ENCODE measurements at regions not wholly inside any gene's neighbourhood (a gene's known extent, or its start where the extent isn't known, plus 50 kb on each side); places are given as distances from the start of the nearest gene placed in this dataset.

- H3K27ac ChIP-seq (ENCODE audit: low read depth, low read length): no peak overlapping the region
- no peak overlapping the region for H3K4me3 ChIP-seq (ENCODE audit: low read length)
- H3K9ac ChIP-seq (ENCODE audit: low read depth, low read length): no peak overlapping the region
- no peaks in the 10 kb centered on the region for H3K4me1 ChIP-seq (ENCODE audit: insufficient read depth, low read length)
- H3K9me3 ChIP-seq (ENCODE audit: insufficient read depth, low read depth, low read length): no peaks in the 10 kb centered on the region
- no peaks in the 10 kb centered on the region for H3K36me3 ChIP-seq (ENCODE audit: insufficient read depth, low read length)
- H3K27me3 ChIP-seq (ENCODE audit: insufficient read depth, low read length): no peaks in the 10 kb centered on the region
Observed at GRCh38 chr2:40914666-40915065, 462.8 kb upstream of the SLC8A1 start.

DNA sequence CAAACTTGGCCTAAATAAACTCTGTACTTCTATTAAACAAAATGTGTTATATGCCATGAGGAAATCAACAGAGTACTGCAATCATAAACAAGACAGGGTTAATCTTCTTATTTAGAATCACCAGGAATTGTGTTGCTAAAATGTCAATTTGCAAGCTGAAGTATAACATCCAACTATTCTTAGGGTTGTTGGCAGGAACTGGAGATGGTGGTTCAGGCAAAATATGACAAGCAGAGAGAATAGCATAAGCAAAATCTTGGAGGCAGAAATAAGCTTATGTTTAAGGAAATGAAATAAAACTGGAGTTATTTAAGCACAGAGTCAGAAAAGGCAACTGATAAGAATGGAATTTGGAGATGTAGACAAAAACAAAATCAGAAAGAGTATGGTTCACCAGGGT is 463.8 kb upstream of the SLC8A1 start:
- Histone ChIP-seq H3K27me3 (ENCODE audit: insufficient read depth, low read length) (no peaks in the 10 kb centered on the region), H3K36me3 (ENCODE audit: insufficient read depth, low read length) (no peaks in the 10 kb centered on the region), H3K9ac (ENCODE audit: low read depth, low read length) (no peak overlapping the region), H3K9me3 (ENCODE audit: insufficient read depth, low read depth, low read length) (no peaks in the 10 kb centered on the region), H3K27ac (ENCODE audit: low read depth, low read length) (no peak overlapping the region), H3K4me3 (ENCODE audit: low read length) (no peak overlapping the region), H3K4me1 (ENCODE audit: insufficient read depth, low read length) (no peaks in the 10 kb centered on the region)

GRCh38 chr2:40935349-40935748 is 483.5 kb upstream of the SLC8A1 start:
- H3K36me3 ChIP-seq (ENCODE audit: insufficient read depth, low read length): no peaks in the 10 kb centered on the region
- H3K9me3 ChIP-seq (ENCODE audit: insufficient read depth, low read depth, low read length): no peaks in the 10 kb centered on the region
- no peak overlapping the region for H3K27ac ChIP-seq (ENCODE audit: low read depth, low read length)
- H3K9ac ChIP-seq (ENCODE audit: low read depth, low read length): no peak overlapping the region
- no peaks in the 10 kb centered on the region for H3K4me1 ChIP-seq (ENCODE audit: insufficient read depth, low read length)
- no peaks in the 10 kb centered on the region for H3K27me3 ChIP-seq (ENCODE audit: insufficient read depth, low read length)
- no peak overlapping the region for H3K4me3 ChIP-seq (ENCODE audit: low read length)
- WGBS: 85% methylated on average over 2 of the region's 2 CpGs

GRCh38 chr2:40937284-40937683 is 485.4 kb upstream of the SLC8A1 start:
- Histone ChIP-seq H3K27me3 (ENCODE audit: insufficient read depth, low read length) (no peaks in the 10 kb centered on the region), H3K4me3 (ENCODE audit: low read length) (no peak overlapping the region), H3K4me1 (ENCODE audit: insufficient read depth, low read length) (no peaks in the 10 kb centered on the region), H3K9ac (ENCODE audit: low read depth, low read length) (no peak overlapping the region), H3K36me3 (ENCODE audit: insufficient read depth, low read length) (no peaks in the 10 kb centered on the region), H3K27ac (ENCODE audit: low read depth, low read length) (no peak overlapping the region), H3K9me3 (ENCODE audit: insufficient read depth, low read depth, low read length) (no peaks in the 10 kb centered on the region)
- WGBS: 100% methylated on average over 3 of the region's 3 CpGs

- 0 out of 2 replicates have a peak, but pooled peaks cover 4% of the 10 kb centered on the region for H3K4me1 ChIP-seq (ENCODE audit: insufficient read depth, low read length)
- no peaks in the 10 kb centered on the region for H3K27me3 ChIP-seq (ENCODE audit: insufficient read depth, low read length)
- no peaks in the 10 kb centered on the region for H3K9me3 ChIP-seq (ENCODE audit: insufficient read depth, low read depth, low read length)
- WGBS: 98% methylated on average over 3 of the region's 3 CpGs
- no peaks in the 10 kb centered on the region for H3K36me3 ChIP-seq (ENCODE audit: insufficient read depth, low read length)
- no peak overlapping the region for H3K9ac ChIP-seq (ENCODE audit: low read depth, low read length)
- H3K27ac ChIP-seq (ENCODE audit: low read depth, low read length): no peak overlapping the region
- no peak overlapping the region for H3K4me3 ChIP-seq (ENCODE audit: low read length)
Observed at GRCh38 chr2:40953341-40953740, 501.5 kb upstream of the SLC8A1 start.

DNA sequence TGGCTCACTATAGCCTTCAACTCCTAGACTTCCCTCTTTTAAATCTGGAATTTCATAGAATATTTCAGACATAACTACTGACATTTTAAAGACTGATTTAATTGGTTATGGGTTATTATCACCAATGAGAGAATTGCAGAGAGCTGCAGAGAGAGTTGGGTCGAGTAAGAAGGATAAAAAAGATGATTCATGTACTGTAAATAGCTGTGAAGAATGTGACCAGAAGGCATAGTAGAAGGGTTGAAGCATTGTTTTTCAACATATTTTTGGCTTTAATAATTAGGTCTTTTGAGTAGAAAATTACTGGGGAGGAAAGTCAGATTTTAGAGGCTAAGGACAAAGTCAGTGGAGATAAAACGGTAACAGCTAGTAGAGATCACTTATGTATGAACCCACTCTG is 503.2 kb upstream of the SLC8A1 start:
- 0 out of 2 replicates have a peak, but pooled peaks cover 4% of the 10 kb centered on the region for H3K4me1 ChIP-seq (ENCODE audit: insufficient read depth, low read length)
- 89% methylated on average over 2 of the region's 2 CpGs for WGBS
- no peaks in the 10 kb centered on the region for H3K9me3 ChIP-seq (ENCODE audit: insufficient read depth, low read depth, low read length)
- H3K27ac ChIP-seq (ENCODE audit: low read depth, low read length): no peak overlapping the region
- H3K9ac ChIP-seq (ENCODE audit: low read depth, low read length): no peak overlapping the region
- H3K36me3 ChIP-seq (ENCODE audit: insufficient read depth, low read length): no peaks in the 10 kb centered on the region
- no peaks in the 10 kb centered on the region for H3K27me3 ChIP-seq (ENCODE audit: insufficient read depth, low read length)
- no peak overlapping the region for H3K4me3 ChIP-seq (ENCODE audit: low read length)

DNA sequence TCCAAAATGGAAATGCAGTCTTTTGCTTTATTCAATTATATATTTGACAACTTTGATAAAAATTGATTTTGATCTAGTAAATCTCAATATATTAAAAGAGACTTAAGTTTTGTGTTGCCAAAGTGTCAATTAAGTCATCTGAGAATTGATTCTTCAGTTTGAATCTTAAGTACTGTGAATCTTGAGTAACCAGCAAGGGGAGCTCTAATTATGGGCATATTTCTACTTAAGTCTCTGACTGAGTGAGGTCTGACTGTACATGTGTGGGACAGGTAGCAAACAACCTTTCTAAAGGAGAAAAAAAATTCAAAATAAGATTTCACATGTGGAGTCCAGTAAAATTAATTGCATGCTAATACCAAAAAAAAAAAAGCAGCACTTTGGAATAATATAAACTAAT is 503.7 kb upstream of the SLC8A1 start:
- H3K36me3 ChIP-seq (ENCODE audit: insufficient read depth, low read length): no peaks in the 10 kb centered on the region
- no peaks in the 10 kb centered on the region for H3K27me3 ChIP-seq (ENCODE audit: insufficient read depth, low read length)
- H3K27ac ChIP-seq (ENCODE audit: low read depth, low read length): no peak overlapping the region
- H3K9me3 ChIP-seq (ENCODE audit: insufficient read depth, low read depth, low read length): no peaks in the 10 kb centered on the region
- 0 out of 2 replicates have a peak, but pooled peaks cover 4% of the 10 kb centered on the region for H3K4me1 ChIP-seq (ENCODE audit: insufficient read depth, low read length)
- H3K4me3 ChIP-seq (ENCODE audit: low read length): no peak overlapping the region
- H3K9ac ChIP-seq (ENCODE audit: low read depth, low read length): no peak overlapping the region

DNA sequence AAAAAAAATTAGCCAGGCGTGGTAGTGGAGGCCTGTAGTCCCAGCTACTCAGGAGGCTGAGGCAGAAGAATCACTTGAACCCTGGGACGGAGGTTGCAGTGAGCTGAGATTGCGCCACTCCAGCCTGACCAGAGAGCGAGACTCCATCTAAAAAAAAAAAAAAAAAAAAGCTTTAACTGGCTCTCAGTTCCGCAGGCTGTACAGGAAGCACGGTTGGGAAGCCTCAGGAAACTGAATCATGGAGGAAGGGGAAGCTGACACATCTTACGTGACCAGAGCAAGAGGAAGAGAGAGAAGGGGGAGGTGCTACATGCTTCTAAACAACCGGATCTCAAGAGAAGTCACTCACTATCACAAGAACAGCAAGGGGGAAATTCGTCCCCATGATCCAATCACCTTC is 505.6 kb upstream of the SLC8A1 start:
- Histone ChIP-seq H3K27me3 (ENCODE audit: insufficient read depth, low read length) (no peaks in the 10 kb centered on the region), H3K27ac (ENCODE audit: low read depth, low read length) (no peak overlapping the region), H3K4me1 (ENCODE audit: insufficient read depth, low read length) (0 out of 2 replicates have a peak, but pooled peaks cover 4% of the 10 kb centered on the region), H3K36me3 (ENCODE audit: insufficient read depth, low read length) (no peaks in the 10 kb centered on the region), H3K9ac (ENCODE audit: low read depth, low read length) (no peak overlapping the region), H3K9me3 (ENCODE audit: insufficient read depth, low read depth, low read length) (no peaks in the 10 kb centered on the region), H3K4me3 (ENCODE audit: low read length) (no peak overlapping the region)
- WGBS: 95% methylated on average over 9 of the region's 9 CpGs

DNA sequence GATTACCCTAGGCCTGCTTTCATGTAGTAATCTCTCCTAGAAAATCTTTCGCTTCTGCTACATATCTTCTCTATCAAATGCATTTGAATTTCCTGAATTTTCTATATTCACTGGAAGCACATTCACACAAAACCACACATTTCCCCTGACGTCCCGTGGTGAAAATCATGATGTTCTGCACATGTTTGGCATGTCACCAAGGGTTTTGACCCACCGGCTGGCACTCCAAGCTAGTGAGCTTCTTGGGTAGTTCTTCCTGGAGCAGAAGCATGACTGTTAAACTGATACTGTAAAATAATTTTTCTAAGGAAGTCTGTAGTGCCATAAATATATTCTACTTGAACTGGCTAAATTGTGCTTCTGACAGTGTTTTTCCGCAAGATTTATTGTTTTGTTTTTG is 510.1 kb upstream of the SLC8A1 start:
- WGBS: 96% methylated on average over 5 of the region's 5 CpGs
- H3K4me1 ChIP-seq (ENCODE audit: insufficient read depth, low read length): 0 out of 2 replicates have a peak, but pooled peaks cover 4% of the 10 kb centered on the region
- no peak overlapping the region for H3K4me3 ChIP-seq (ENCODE audit: low read length)
- H3K27me3 ChIP-seq (ENCODE audit: insufficient read depth, low read length): no peaks in the 10 kb centered on the region
- H3K36me3 ChIP-seq (ENCODE audit: insufficient read depth, low read length): no peaks in the 10 kb centered on the region
- H3K9me3 ChIP-seq (ENCODE audit: insufficient read depth, low read depth, low read length): no peaks in the 10 kb centered on the region
- H3K27ac ChIP-seq (ENCODE audit: low read depth, low read length): no peak overlapping the region
- no peak overlapping the region for H3K9ac ChIP-seq (ENCODE audit: low read depth, low read length)

DNA sequence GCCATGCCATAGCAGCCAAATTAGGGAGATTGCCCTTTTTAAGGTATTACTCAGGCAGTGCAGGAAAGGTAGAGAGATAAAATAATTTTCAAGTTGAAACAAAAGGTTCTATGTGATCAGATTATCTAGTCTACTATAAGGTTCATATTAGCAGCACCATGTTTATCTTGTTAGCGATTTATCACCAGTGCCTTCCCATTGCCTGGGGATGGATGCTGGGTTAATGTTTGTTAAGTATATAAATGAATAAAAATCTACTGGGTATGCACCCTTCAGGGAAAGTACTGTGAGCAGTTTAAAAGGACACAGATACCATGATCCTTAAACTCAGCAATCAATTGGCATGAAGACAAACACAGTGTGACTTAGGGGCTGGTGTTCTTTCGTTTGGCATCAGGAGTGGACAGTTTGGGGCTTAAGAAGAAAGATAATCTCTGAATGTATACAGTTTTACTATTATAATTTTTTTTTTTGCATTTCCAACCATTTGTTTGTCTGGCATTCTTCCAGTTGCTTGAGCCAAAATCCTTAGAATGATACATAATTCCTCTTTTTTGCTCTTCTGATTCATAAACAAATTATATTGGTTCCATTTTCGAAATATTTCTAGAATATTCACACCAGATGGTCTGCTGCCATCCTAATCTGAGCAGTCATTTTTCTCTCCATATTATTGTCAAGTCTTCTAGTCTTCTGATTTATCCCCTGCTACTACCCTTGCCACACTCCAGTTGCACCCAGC is 512.8 kb upstream of the SLC8A1 start:
- Histone ChIP-seq H3K4me3 (ENCODE audit: low read length) (no peak overlapping the region), H3K9ac (ENCODE audit: low read depth, low read length) (no peak overlapping the region), H3K27me3 (ENCODE audit: insufficient read depth, low read length) (no peaks in the 10 kb centered on the region), H3K36me3 (ENCODE audit: insufficient read depth, low read length) (no peaks in the 10 kb centered on the region), H3K27ac (ENCODE audit: low read depth, low read length) (no peak overlapping the region), H3K9me3 (ENCODE audit: insufficient read depth, low read depth, low read length) (no peaks in the 10 kb centered on the region), H3K4me1 (ENCODE audit: insufficient read depth, low read length) (no peaks in the 10 kb centered on the region)
- WGBS: 96% methylated on average over 2 of the region's 3 CpGs

- H3K36me3 ChIP-seq (ENCODE audit: insufficient read depth, low read length): no peaks in the 10 kb centered on the region
- WGBS: 94% methylated on average over 4 of the region's 4 CpGs
- no peaks in the 10 kb centered on the region for H3K9me3 ChIP-seq (ENCODE audit: insufficient read depth, low read depth, low read length)
Observed at GRCh38 chr2:40967451-40967850, 515.6 kb upstream of the SLC8A1 start.

DNA sequence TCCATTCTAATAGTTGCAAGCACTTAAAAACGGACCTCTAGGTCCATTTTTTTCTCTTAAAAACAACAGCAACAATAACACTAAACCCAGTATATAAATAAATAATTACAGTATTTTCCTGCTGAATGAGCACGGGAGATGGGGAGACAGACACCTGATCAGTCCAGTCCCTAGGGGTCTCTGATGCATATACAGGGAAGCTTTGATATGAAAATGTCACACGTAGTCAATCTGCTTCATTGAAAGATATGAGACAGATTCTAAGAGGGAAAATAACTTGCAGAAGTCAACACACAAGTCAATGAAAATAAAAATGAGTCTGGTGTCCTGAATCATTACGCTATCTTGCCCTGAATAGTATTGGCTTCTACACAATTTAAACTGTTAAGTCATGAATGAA is 523.3 kb upstream of the SLC8A1 start:
- Histone ChIP-seq H3K27ac (ENCODE audit: low read depth, low read length) (no peak overlapping the region), H3K27me3 (ENCODE audit: insufficient read depth, low read length) (no peaks in the 10 kb centered on the region), H3K4me3 (ENCODE audit: low read length) (no peak overlapping the region), H3K9ac (ENCODE audit: low read depth, low read length) (no peak overlapping the region), H3K9me3 (ENCODE audit: insufficient read depth, low read depth, low read length) (no peaks in the 10 kb centered on the region), H3K36me3 (ENCODE audit: insufficient read depth, low read length) (no peaks in the 10 kb centered on the region), H3K4me1 (ENCODE audit: insufficient read depth, low read length) (no peaks in the 10 kb centered on the region)
- 95% methylated on average over 3 of the region's 4 CpGs for WGBS

More at GRCh38 chr2:40967451-40967850, 515.6 kb upstream of the SLC8A1 start:
- Histone ChIP-seq H3K4me3 (ENCODE audit: low read length) (no peak overlapping the region), H3K27ac (ENCODE audit: low read depth, low read length) (no peak overlapping the region), H3K4me1 (ENCODE audit: insufficient read depth, low read length) (no peaks in the 10 kb centered on the region), H3K27me3 (ENCODE audit: insufficient read depth, low read length) (no peaks in the 10 kb centered on the region), H3K9ac (ENCODE audit: low read depth, low read length) (no peak overlapping the region)

Measured in HUES64 (cell line).